ENCODE measurements at regions not wholly inside any gene's neighbourhood (a gene's known extent, or its start where the extent isn't known, plus 50 kb on each side); places are given as distances from the start of the nearest gene placed in this dataset.

- Histone ChIP-seq H3K4me2 (ENCODE audit: control insufficient read depth, insufficient read depth) (no peak overlapping the region), H3K79me2 (ENCODE audit: control insufficient read depth, insufficient read depth, low read length) (no peaks in the 10 kb centered on the region), H3K36me3 (ENCODE audit: control insufficient read depth in 2 of 2, insufficient read depth in 2 of 2, low read length in 1 of 2) (no peaks in the 10 kb centered on the region), H3K4me1 (ENCODE audit: control insufficient read depth, insufficient read depth, low read length) (no peaks in the 10 kb centered on the region), H3K27me3 (replicated peaks in 1 of 2; ENCODE audit: control insufficient read depth in 2 of 2, insufficient read depth in 2 of 2, low read length in 1 of 2) (no peaks in the 10 kb centered on the region), H2AFZ (ENCODE audit: control insufficient read depth, low read depth, low read length) (no peak overlapping the region), H3K9me3 (replicated peaks; ENCODE audit: control insufficient read depth, insufficient read depth, low read length) (no peaks in the 10 kb centered on the region), H3K9ac (ENCODE audit: control insufficient read depth, insufficient read depth, low read length) (no peak overlapping the region), H3K27ac (ENCODE audit: control insufficient read depth, insufficient read depth) (no peak overlapping the region), H4K20me1 (ENCODE audit: control insufficient read depth, insufficient read depth) (no peaks in the 10 kb centered on the region), H3K4me3 (no peak overlapping the region)
- ChIA-PET CTCF (no interaction called here), RAD21 (ENCODE audit: unreplicated experiment) (interaction anchor here (2.0 kb wide), 1 partner anchor 83 kb away, joined by 5 read pairs; no protein-coding TSS in a partner anchor), SMC1A (ENCODE audit: uncharacterized antibody, unreplicated experiment) (no interaction called here), POLR2A (interaction anchor here (0.5 kb wide), 1 partner anchor 153 kb away, joined by 3 read pairs; no protein-coding TSS in a partner anchor)
- FAIRE-seq: no peak
- DNase-seq (ENCODE audit: low read depth, low spot score): no peak
- ATAC-seq: no peak
- WGBS (ENCODE audit: insufficient coverage, insufficient replicate concordance, low lambda C conversion rate, missing lambda C conversion rate): 93% methylated on average over 3 of the region's 3 CpGs
- BruUV-seq (replicated peaks): no TSS peak
- in situ Hi-C loops (cut with MboI): no loop called here
- intact Hi-C loops (cut with micrococcal nuclease; ENCODE audit: unreplicated experiment): no loop called here
- TF ChIP-seq ESRRA (IDR thresholded peaks at IDR 0.05; ENCODE audit: low read length) (no peak), IKZF1 (conservative IDR thresholded peaks at IDR 0.05) (no peak), NR2C1 (IDR thresholded peaks at IDR 0.05) (no peak), SREBF1 (IDR thresholded peaks at IDR 0.05; ENCODE audit: low read length) (no peak), IRF3 (IDR thresholded peaks at IDR 0.05) (no peak)
Observed at GRCh38 chr16:14368399-14368798, 261.7 kb downstream of the PARN start.

- no TSS peak for BruUV-seq (replicated peaks)
- CTCF ChIA-PET: interaction anchor here (1.0 to 1.5 kb wide), 2 partner anchors 17 to 164 kb away, joined by 4 to 6 read pairs; no protein-coding TSS in a partner anchor
- H3K36me3 ChIP-seq (ENCODE audit: control insufficient read depth in 2 of 2, insufficient read depth in 2 of 2, low read length in 1 of 2): no peaks in the 10 kb centered on the region
- 73% methylated on average over 10 of the region's 10 CpGs for WGBS (ENCODE audit: insufficient coverage, insufficient replicate concordance, low lambda C conversion rate, missing lambda C conversion rate)
- H2AFZ ChIP-seq (ENCODE audit: control insufficient read depth, low read depth, low read length): no peak overlapping the region
- SMC1A ChIA-PET (ENCODE audit: uncharacterized antibody, unreplicated experiment): interaction anchor here (1.1 kb wide), 1 partner anchor 9 kb away, joined by 3 read pairs; no protein-coding TSS in a partner anchor
- no peaks in the 10 kb centered on the region for H3K79me2 ChIP-seq (ENCODE audit: control insufficient read depth, insufficient read depth, low read length)
- POLR2A ChIA-PET: interaction anchor here (0.6 to 0.7 kb wide), 2 partner anchors 10 to 159 kb away, joined by 3 read pairs; no protein-coding TSS in a partner anchor
- H3K4me1 ChIP-seq (ENCODE audit: control insufficient read depth, insufficient read depth, low read length): no peaks in the 10 kb centered on the region
- H3K9ac ChIP-seq (ENCODE audit: control insufficient read depth, insufficient read depth, low read length): no peak overlapping the region
- no peak overlapping the region for H3K4me3 ChIP-seq
- H4K20me1 ChIP-seq (ENCODE audit: control insufficient read depth, insufficient read depth): no peaks in the 10 kb centered on the region
- DNase-seq (ENCODE audit: low read depth, low spot score): no peak
- no peak overlapping the region for H3K4me2 ChIP-seq (ENCODE audit: control insufficient read depth, insufficient read depth)
- no peak overlapping the region for H3K27ac ChIP-seq (ENCODE audit: control insufficient read depth, insufficient read depth)
- H3K9me3 ChIP-seq (replicated peaks; ENCODE audit: control insufficient read depth, insufficient read depth, low read length): no peaks in the 10 kb centered on the region
- no peak for TF ChIP-seq ZNF217 (IDR thresholded peaks at IDR 0.05)
- no peak for TF ChIP-seq CREM (IDR thresholded peaks at IDR 0.05; ENCODE audit: low read depth)
- no peak for TF ChIP-seq REST (IDR thresholded peaks at IDR 0.05; ENCODE audit: low read depth, low read length)
- no peak for TF ChIP-seq MAX (IDR thresholded peaks at IDR 0.05; ENCODE audit: low read depth, low read length)
- no peak for TF ChIP-seq ZNF207 (IDR thresholded peaks at IDR 0.05; ENCODE audit: borderline replicate concordance)
- FAIRE-seq: no peak
- no peak for ATAC-seq
- intact Hi-C loops (cut with micrococcal nuclease; ENCODE audit: unreplicated experiment): no loop called here
- RAD21 ChIA-PET (ENCODE audit: unreplicated experiment): interaction anchor here (0.5 kb wide), 1 partner anchor 300 kb away, joined by 3 read pairs; no protein-coding TSS in a partner anchor
- H3K27me3 ChIP-seq (replicated peaks in 1 of 2; ENCODE audit: control insufficient read depth in 2 of 2, insufficient read depth in 2 of 2, low read length in 1 of 2): no peaks in the 10 kb centered on the region
- in situ Hi-C loops (cut with MboI): no loop called here
Observed at GRCh38 chr16:14366974-14367707, 262.9 kb downstream of the PARN start.
